K562 (cell line): ENCODE measurements at regions not wholly inside any gene's neighbourhood (a gene's known extent, or its start where the extent isn't known, plus 50 kb on each side); places are given as distances from the start of the nearest gene placed in this dataset.

Experiments used
- ATAC-seq: fragments of 200-7000 bp; cut with Tn5 transposase; 3 replicates; pipeline ENCODE4 v1.9.1; 2020; ENCODE audit warnings: moderate library complexity
- BruUV-seq: library from RNA; stranded (reverse); fragments of 400-500 nt; replicated peaks from 2 replicates; lab custom pipeline; 2021; lab: Mats Ljungman, UMichigan
- CTCF ChIA-PET: fragments of 300-600 bp; formaldehyde crosslinking; extraction: SDS; loops from one replicate; lab custom pipeline; 2021; ENCODE audit warnings: low intra/inter-chr PET ratio; lab: Yijun Ruan, JAX
- POLR2A ChIA-PET: fragments of 300-600, 350-650 bp; sonication (Branson Sonifier 250); formaldehyde crosslinking; extraction: SDS; loops from one replicate; lab custom pipeline; 2021; ENCODE audit warnings: antibody characterized with exemption, inconsistent platforms; lab: Yijun Ruan, JAX
- DNase-seq, 4 experiments: peaks; one replicate each; pipeline versions ENCODE4 v3.0.0 to v3.0.0-alpha.2; 2011 to 2018; ENCODE audit warnings: low spot score in 3 of 4, mixed read lengths in 3 of 4; ENCODE audit errors: extremely low read depth in 1 of 4
- FAIRE-seq: peaks from 2 replicates; lab custom pipeline; 2011; peaks lifted over from hg19 to GRCh38; lab: Jason Lieb, UNC
- H2AFZ ChIP-seq: 2 replicates; pipeline ENCODE4 v1.6.0; 2011; ENCODE audit warnings: low read depth, low read length, control low read depth, inconsistent platforms
- H3K27ac ChIP-seq: fragments of 200-600 bp; 3 replicates; pipeline ENCODE4 v1.8.0; 2011; ENCODE audit warnings: low read depth, mild to moderate bottlenecking, control low read depth, inconsistent platforms, low read length, moderate library complexity, mixed read lengths; ENCODE audit errors: extremely low read depth
- H3K27me3 ChIP-seq, 2 experiments: fragments of 300-600 bp in 1 of 2; 2 replicates in 1 of 2; 3 replicates in 1 of 2; pipeline versions ENCODE4 v1.6.0 to v1.8.0; 2011; ENCODE audit warnings: inconsistent platforms in 2 of 2, low read length in 2 of 2, mild to moderate bottlenecking in 1 of 2, mixed read lengths in 1 of 2, moderate library complexity in 1 of 2; ENCODE audit not compliant: control insufficient read depth in 2 of 2, insufficient read depth in 2 of 2
- H3K36me3 ChIP-seq: fragments of 300-600 bp; 3 replicates; pipeline ENCODE4 v1.8.0; 2011; ENCODE audit warnings: mild to moderate bottlenecking, low read length, inconsistent platforms; ENCODE audit not compliant: control insufficient read depth, insufficient read depth
- H3K4me1 ChIP-seq, 2 experiments: fragments of 200-600 bp in 1 of 2; replicated peaks in 1 of 2; 2 replicates in 1 of 2; 3 replicates in 1 of 2; pipeline versions ENCODE4 v1.5.1 to v1.8.0; 2011; ENCODE audit warnings: inconsistent platforms in 2 of 2, low read length in 2 of 2, mild to moderate bottlenecking in 1 of 2, mixed read lengths in 1 of 2, moderate library complexity in 1 of 2; ENCODE audit not compliant: control insufficient read depth in 2 of 2, insufficient read depth in 2 of 2
- H3K4me2 ChIP-seq: 2 replicates; pipeline ENCODE4 v1.6.1; 2011; ENCODE audit warnings: low read length, control low read depth, inconsistent platforms, mixed read lengths; ENCODE audit not compliant: insufficient read depth
- H3K4me3 ChIP-seq: fragments of 200-600 bp; sonication (generic), shearing (Covaris generic); 2 replicates; pipeline ENCODE4 v1.5.1; 2016; ENCODE audit warnings: control low read depth, inconsistent platforms
- H3K79me2 ChIP-seq: fragments of 200-600 bp; 3 replicates; pipeline ENCODE4 v1.8.0; 2011; ENCODE audit warnings: low read length, inconsistent platforms; ENCODE audit not compliant: control insufficient read depth, insufficient read depth
- H3K9ac ChIP-seq, 2 experiments: 2 replicates each; pipeline versions ENCODE4 v1.6.0 to v1.6.1; 2011; ENCODE audit warnings: low read depth in 2 of 2, low read length in 2 of 2, control low read depth in 1 of 2, inconsistent platforms in 1 of 2, mild to moderate bottlenecking in 1 of 2, mixed read lengths in 1 of 2; ENCODE audit not compliant: insufficient read depth in 1 of 2
- H3K9me1 ChIP-seq: one replicate; pipeline ENCODE4 v1.6.0; 2011; ENCODE audit warnings: inconsistent platforms, mild to moderate bottlenecking, low read length, moderate library complexity; ENCODE audit not compliant: control insufficient read depth, insufficient read depth
- H3K9me3 ChIP-seq: replicated peaks from 2 replicates; pipeline ENCODE4 v1.5.1; 2011; ENCODE audit warnings: low read depth, low read length, inconsistent platforms; ENCODE audit not compliant: control insufficient read depth, insufficient read depth
- H4K20me1 ChIP-seq: replicated peaks from 2 replicates; pipeline ENCODE4 v1.6.1; 2011; ENCODE audit warnings: low read length, inconsistent platforms, mixed read lengths; ENCODE audit not compliant: control insufficient read depth, insufficient read depth
- RBM34 ChIP-seq: fragments of 200-400 bp; formaldehyde crosslinking; IDR thresholded peaks from 2 replicates; pipeline ENCODE4 v1.6.1; 2018; ENCODE audit warnings: low read length, borderline replicate concordance; ENCODE audit not compliant: insufficient read depth
- WGBS: fragments of 100-300 bp; shearing (Covaris generic); methylation state at CpG from one replicate; pipeline ENCODE4 v1.1.6; 2016; ENCODE audit warnings: low coverage, mixed read lengths; ENCODE audit not compliant: insufficient coverage; ENCODE audit errors: missing lambda C conversion rate; 5-methylcytosine and 5-hydroxymethylcytosine counted together
- in situ Hi-C: fragments of 300-500 bp; cut with MboI; formaldehyde crosslinking; loops from 4 replicates; pipeline ENCODE4 v1.15.0; 2018; ENCODE audit warnings: inconsistent platforms, mixed read lengths
- intact Hi-C: fragments of 100-400 bp; cut with micrococcal nuclease; formaldehyde crosslinking; loops from 2 replicates; pipeline ENCODE4 v1.14.2; 2022
- TF ChIP-seq, protein P1 (sequence below), 3 experiments: fragments of 200-800 bp in 1 of 3; fragments of 250-450 bp in 1 of 3; fragments of 450-650 bp in 1 of 3; sonication (Bioruptor Pico) in 1 of 3; sonication (Bioruptor generic) in 1 of 3; formaldehyde crosslinking in 1 of 3; IDR thresholded peaks; 2 replicates each; pipeline versions ENCODE4 v1.6.1 to v1.8.0; 2016 to 2022; ENCODE audit warnings: mild to moderate bottlenecking in 2 of 3, missing genetic modification characterization in 2 of 3, missing compliant biosample characterization in 1 of 3, moderate library complexity in 1 of 3

DNA sequence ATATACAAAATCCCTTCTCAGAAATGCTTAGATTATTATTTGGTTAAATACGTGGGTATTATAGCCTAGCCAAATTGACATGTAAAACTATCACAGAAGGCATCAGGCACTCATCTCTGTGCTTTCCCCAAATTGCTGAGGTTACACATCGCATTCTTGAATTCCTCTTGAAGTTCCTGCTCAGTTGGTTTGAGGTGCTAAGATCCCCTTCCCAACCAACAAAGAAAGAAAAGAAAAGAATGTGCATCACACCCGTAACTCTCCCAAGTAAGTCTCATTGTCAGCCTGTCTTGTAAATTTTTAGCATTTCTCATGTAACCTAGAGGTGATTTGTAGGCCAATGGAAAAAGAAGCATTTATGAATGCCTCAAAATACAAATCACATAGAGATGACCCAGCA lies 539.2 kb upstream of the PRMT6 start:
- H3K4me2 ChIP-seq: no peak overlapping the region
- no peak for FAIRE-seq
- in situ Hi-C loops: no loop called here
- H2AFZ ChIP-seq: no peak overlapping the region
- no peak overlapping the region for H3K4me3 ChIP-seq
- no peak overlapping the region for H3K9ac ChIP-seq
- POLR2A ChIA-PET: no interaction called here
- TF ChIP-seq RBM34: no peak
- TF ChIP-seq, protein P1, sequence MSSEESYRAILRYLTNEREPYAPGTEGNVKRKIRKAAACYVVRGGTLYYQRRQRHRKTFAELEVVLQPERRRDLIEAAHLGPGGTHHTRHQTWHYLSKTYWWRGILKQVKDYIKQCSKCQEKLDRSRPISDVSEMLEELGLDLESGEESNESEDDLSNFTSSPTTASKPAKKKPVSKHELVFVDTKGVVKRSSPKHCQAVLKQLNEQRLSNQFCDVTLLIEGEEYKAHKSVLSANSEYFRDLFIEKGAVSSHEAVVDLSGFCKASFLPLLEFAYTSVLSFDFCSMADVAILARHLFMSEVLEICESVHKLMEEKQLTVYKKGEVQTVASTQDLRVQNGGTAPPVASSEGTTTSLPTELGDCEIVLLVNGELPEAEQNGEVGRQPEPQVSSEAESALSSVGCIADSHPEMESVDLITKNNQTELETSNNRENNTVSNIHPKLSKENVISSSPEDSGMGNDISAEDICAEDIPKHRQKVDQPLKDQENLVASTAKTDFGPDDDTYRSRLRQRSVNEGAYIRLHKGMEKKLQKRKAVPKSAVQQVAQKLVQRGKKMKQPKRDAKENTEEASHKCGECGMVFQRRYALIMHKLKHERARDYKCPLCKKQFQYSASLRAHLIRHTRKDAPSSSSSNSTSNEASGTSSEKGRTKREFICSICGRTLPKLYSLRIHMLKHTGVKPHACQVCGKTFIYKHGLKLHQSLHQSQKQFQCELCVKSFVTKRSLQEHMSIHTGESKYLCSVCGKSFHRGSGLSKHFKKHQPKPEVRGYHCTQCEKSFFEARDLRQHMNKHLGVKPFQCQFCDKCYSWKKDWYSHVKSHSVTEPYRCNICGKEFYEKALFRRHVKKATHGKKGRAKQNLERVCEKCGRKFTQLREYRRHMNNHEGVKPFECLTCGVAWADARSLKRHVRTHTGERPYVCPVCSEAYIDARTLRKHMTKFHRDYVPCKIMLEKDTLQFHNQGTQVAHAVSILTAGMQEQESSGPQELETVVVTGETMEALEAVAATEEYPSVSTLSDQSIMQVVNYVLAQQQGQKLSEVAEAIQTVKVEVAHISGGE (CRISPR knock-in tag; IDR thresholded peaks at IDR 0.05): 0 out of 6 replicates have a peak, but pooled peaks of 1 of the 3 experiments have one; percentile 32
- CTCF ChIA-PET: no interaction called here
- no peak overlapping the region for H3K27ac ChIP-seq
- no peaks in the 10 kb centered on the region for H3K79me2 ChIP-seq
- H3K9me3 ChIP-seq: no peaks in the 10 kb centered on the region; the same call in 1 of the 2 replicates
- ATAC-seq: no peak
- H4K20me1 ChIP-seq: no peaks in the 10 kb centered on the region
- no peaks in the 10 kb centered on the region for H3K4me1 ChIP-seq
- H3K36me3 ChIP-seq: no peaks in the 10 kb centered on the region
- no peaks in the 10 kb centered on the region for H3K9me1 ChIP-seq
- BruUV-seq: no TSS peak
- intact Hi-C loops: no loop called here
- H3K27me3 ChIP-seq: no peaks in the 10 kb centered on the region
- no peak for DNase-seq
- WGBS: 0% methylated on average over 3 of the region's 3 CpGs
